OCI-LY7 (cell line): ENCODE measurements at regions not wholly inside any gene's neighbourhood (a gene's known extent, or its start where the extent isn't known, plus 50 kb on each side); places are given as distances from the start of the nearest gene placed in this dataset.

Experiments used
- CTCF ChIP-seq: fragments of 200-600 bp; sonication (generic); conservative IDR thresholded peaks from 2 replicates; pipeline ENCODE4 v1.5.1; 2014; ENCODE audit warnings: mild to moderate bottlenecking, antibody characterized with exemption, low read length, moderate library complexity, mixed read lengths
- EZH2phosphoT487 ChIP-seq: fragments of 200-600 bp; sonication (generic); IDR thresholded peaks from 2 replicates; pipeline ENCODE4 v1.6.1; 2018; ENCODE audit warnings: low read depth, borderline replicate concordance, mild to moderate bottlenecking, mixed run types, antibody characterized with exemption, low read length, moderate library complexity, mixed read lengths

- TF ChIP-seq CTCF (no peak), EZH2phosphoT487 (no peak)
These were observed 206.1 kb downstream of the CPE start for GRCh38 chr4:165584916-165585315.
